BJ (cell line): ENCODE measurements at regions not wholly inside any gene's neighbourhood (a gene's known extent, or its start where the extent isn't known, plus 50 kb on each side); places are given as distances from the start of the nearest gene placed in this dataset.
"Not testable (repeated sequence)": the region's sequence is repeated elsewhere in the genome, so short reads cannot be mapped to it uniquely, and the experiment has no call there.

Experiments used
- CTCF ChIA-PET: fragments of 350-600 bp; formaldehyde crosslinking; extraction: SDS; loops from one replicate; lab custom pipeline; 2021; ENCODE audit warnings: antibody characterized with exemption, inconsistent platforms; lab: Yijun Ruan, JAX
- POLR2A ChIA-PET: fragments of 300-600 bp; sonication (Branson Sonifier 250); formaldehyde crosslinking; extraction: SDS; loops from one replicate; lab custom pipeline; 2021; ENCODE audit warnings: antibody characterized with exemption; lab: Charles Lee
- DNase-seq: peaks from one replicate; pipeline ENCODE4 v3.0.0-alpha.2; 2011; ENCODE audit warnings: low read depth
- H3K27me3 ChIP-seq: 2 replicates; pipeline ENCODE4 v1.6.0; 2011; ENCODE audit warnings: low read length; ENCODE audit not compliant: control insufficient read depth, insufficient read depth
- H3K36me3 ChIP-seq: 2 replicates; pipeline ENCODE4 v1.5.1; 2011; ENCODE audit warnings: low read length; ENCODE audit not compliant: control insufficient read depth, insufficient read depth
- H3K4me3 ChIP-seq: 2 replicates; pipeline ENCODE4 v1.5.1; 2011; ENCODE audit warnings: low read depth, mild to moderate bottlenecking, control low read depth, low read length
- CTCF ChIP-seq: IDR thresholded peaks from 2 replicates; pipeline ENCODE4 v1.5.1; 2011; ENCODE audit warnings: low read depth, mild to moderate bottlenecking, control low read depth, inconsistent platforms, low read length, moderate library complexity; ENCODE audit not compliant: insufficient read depth

GRCh38 chr6:99146711-99147110, 199.0 kb upstream of the FBXL4 start:
- TF ChIP-seq CTCF, result no peak
- CTCF ChIA-PET, result interaction anchor here (0.8 to 1.7 kb wide), 3 partner anchors 8 to 95 kb away, joined by 3 to 5 read pairs (median 3); no protein-coding TSS in a partner anchor
- POLR2A ChIA-PET, result no interaction called here

GRCh38 chr6:99145738-99146137, 198.0 kb upstream of the FBXL4 start:
- no peak for DNase-seq
- no peak overlapping the region for H3K4me3 ChIP-seq
- no peaks in the 10 kb centered on the region for H3K27me3 ChIP-seq
- ChIA-PET POLR2A (no interaction called here), CTCF (interaction anchor here (0.7 kb wide), 1 partner anchor 26 kb away, joined by 3 read pairs; no protein-coding TSS in a partner anchor)
- H3K36me3 ChIP-seq, result no peaks in the 10 kb centered on the region
- no peak for TF ChIP-seq CTCF

More at GRCh38 chr6:99146711-99147110, 199.0 kb upstream of the FBXL4 start:
- Histone ChIP-seq H3K4me3 (no peak overlapping the region), H3K36me3 (no peaks in the 10 kb centered on the region), H3K27me3 (no peaks in the 10 kb centered on the region)
- DNase-seq, result no peak

- no peaks in the 10 kb centered on the region for H3K36me3 ChIP-seq
- POLR2A ChIA-PET, result no interaction called here
- no peak overlapping the region for H3K4me3 ChIP-seq
- CTCF ChIA-PET, result no interaction called here
- no peaks in the 10 kb centered on the region for H3K27me3 ChIP-seq
- TF ChIP-seq CTCF, result no peak
- no peak for DNase-seq
Observed at GRCh38 chr6:99143108-99143861, 195.5 kb upstream of the FBXL4 start.

- H3K4me3 ChIP-seq, H3K36me3 ChIP-seq, CTCF ChIA-PET, POLR2A ChIA-PET, DNase-seq, H3K27me3 ChIP-seq: not testable (repeated sequence)
Observed at GRCh38 chr6:99141906-99142305, 194.2 kb upstream of the FBXL4 start.

- CTCF ChIA-PET, result interaction anchor here (0.8 to 1.4 kb wide), 4 partner anchors 9 to 18 kb away, joined by 3 read pairs; no protein-coding TSS in a partner anchor
- Histone ChIP-seq H3K27me3 (no peaks in the 10 kb centered on the region), H3K4me3 (no peak overlapping the region), H3K36me3 (no peaks in the 10 kb centered on the region)
- POLR2A ChIA-PET, result no interaction called here
- TF ChIP-seq CTCF, result no peak
- DNase-seq, result no peak
Observed at GRCh38 chr6:99138445-99138844, 190.7 kb upstream of the FBXL4 start.
